Skin epidermis (tissue), 12 donors: ENCODE measurements at regions not wholly inside any gene's neighbourhood (a gene's known extent, or its start where the extent isn't known, plus 50 kb on each side); places are given as distances from the start of the nearest gene placed in this dataset.

Experiments used
- H3K27ac ChIP-seq, 21 experiments: fragments of 200-600 bp; sonication (generic) in 11 of 21; one replicate each; pipeline ENCODE4 v1.5.0; 2020; ENCODE audit warnings: mild to moderate bottlenecking in 3 of 21, inconsistent platforms in 2 of 21, moderate library complexity in 2 of 21
- H3K4me3 ChIP-seq, 7 experiments: fragments of 200-600 bp; sonication (generic) in 2 of 7; one replicate each; pipeline ENCODE4 v1.5.0; 2020; ENCODE audit warnings: inconsistent platforms in 2 of 7, mild to moderate bottlenecking in 2 of 7, moderate library complexity in 1 of 7

GRCh38 chr13:44252938-44253337 lies 120.7 kb upstream of the SERP2 start:
- Histone ChIP-seq H3K27ac (no peak overlapping the region), H3K4me3 (no peak overlapping the region)

- Histone ChIP-seq H3K27ac (no peak overlapping the region), H3K4me3 (no peak overlapping the region)
Measured at GRCh38 chr13:44255771-44256364, 117.8 kb upstream of the SERP2 start.

- Histone ChIP-seq H3K27ac (no peak overlapping the region), H3K4me3 (no peak overlapping the region)
Measured at GRCh38 chr13:44257796-44258195, 115.8 kb upstream of the SERP2 start.

GRCh38 chr13:44259045-44260027 lies 114.3 kb upstream of the SERP2 start:
- Histone ChIP-seq H3K4me3 (no peak overlapping the region), H3K27ac (peak overlapping the region in 7 of 21 experiments; percentile 8 to 64 (median 46))

GRCh38 chr13:44260336-44260735 lies 113.3 kb upstream of the SERP2 start:
- Histone ChIP-seq H3K4me3 (no peak overlapping the region), H3K27ac (peak overlapping the region in 1 of 21 experiments; percentile 61)

- Histone ChIP-seq H3K4me3 (no peak overlapping the region), H3K27ac (peak overlapping the region in 6 of 21 experiments; percentile 5 to 64 (median 50))
Measured at GRCh38 chr13:44263751-44264620, 109.6 kb upstream of the SERP2 start.

- H3K27ac ChIP-seq: no peak overlapping the region
- no peak overlapping the region for H3K4me3 ChIP-seq
Measured at GRCh38 chr13:44266305-44266704, 107.3 kb upstream of the SERP2 start.

GRCh38 chr13:44266772-44267171 lies 106.9 kb upstream of the SERP2 start:
- Histone ChIP-seq H3K27ac (no peak overlapping the region), H3K4me3 (no peak overlapping the region)

- Histone ChIP-seq H3K27ac (no peak overlapping the region), H3K4me3 (no peak overlapping the region)
Measured at GRCh38 chr13:44267203-44267602, 106.4 kb upstream of the SERP2 start.

GRCh38 chr13:44267980-44268379 lies 105.6 kb upstream of the SERP2 start:
- Histone ChIP-seq H3K27ac (peak overlapping the region in 1 of 21 experiments; percentile 21), H3K4me3 (no peak overlapping the region)

GRCh38 chr13:44268980-44269379 lies 104.6 kb upstream of the SERP2 start:
- peak overlapping the region in 1 of 21 experiments; percentile 21 for H3K27ac ChIP-seq
- H3K4me3 ChIP-seq: no peak overlapping the region

GRCh38 chr13:44270150-44270549 lies 103.5 kb upstream of the SERP2 start:
- Histone ChIP-seq H3K4me3 (no peak overlapping the region), H3K27ac (peak overlapping the region in 4 of 21 experiments; percentile 12 to 57 (median 35))

- H3K4me3 ChIP-seq: no peak overlapping the region
- H3K27ac ChIP-seq: peak overlapping the region in 8 of 21 experiments; percentile 3 to 73 (median 60)
Measured at GRCh38 chr13:44271031-44271455, 102.6 kb upstream of the SERP2 start.

GRCh38 chr13:44271473-44271872 lies 102.2 kb upstream of the SERP2 start:
- Histone ChIP-seq H3K4me3 (no peak overlapping the region), H3K27ac (peak overlapping the region in 9 of 21 experiments; percentile 3 to 73 (median 56))

GRCh38 chr13:44271915-44272341 lies 101.7 kb upstream of the SERP2 start:
- H3K27ac ChIP-seq: peak overlapping the region in 11 of 21 experiments; percentile 3 to 73 (median 47)
- H3K4me3 ChIP-seq: no peak overlapping the region

GRCh38 chr13:44272692-44273091 lies 100.9 kb upstream of the SERP2 start:
- peak overlapping the region in 3 of 21 experiments; percentile 56 to 73 (median 69) for H3K27ac ChIP-seq
- no peak overlapping the region for H3K4me3 ChIP-seq

GRCh38 chr13:44273216-44273615 lies 100.4 kb upstream of the SERP2 start:
- no peak overlapping the region for H3K4me3 ChIP-seq
- H3K27ac ChIP-seq: peak overlapping the region in 2 of 21 experiments; percentile 70 to 85

GRCh38 chr13:44273991-44274770 lies 99.4 kb upstream of the SERP2 start:
- Histone ChIP-seq H3K4me3 (peak overlapping the region in 1 of 7 experiments; percentile 10), H3K27ac (peak overlapping the region in 17 of 21 experiments; percentile 4 to 91 (median 64))

- H3K4me3 ChIP-seq: peak overlapping the region in 1 of 7 experiments; percentile 10
- peak overlapping the region in 18 of 21 experiments; percentile 4 to 91 (median 66) for H3K27ac ChIP-seq
Measured at GRCh38 chr13:44274771-44275205, 98.8 kb upstream of the SERP2 start.
